HUES48 (cell line): ENCODE measurements at regions not wholly inside any gene's neighbourhood (a gene's known extent, or its start where the extent isn't known, plus 50 kb on each side); places are given as distances from the start of the nearest gene placed in this dataset.
"Not testable (repeated sequence)": the region's sequence is repeated elsewhere in the genome, so short reads cannot be mapped to it uniquely, and the experiment has no call there.

Source experiments
- H3K27ac ChIP-seq: one replicate; pipeline ENCODE4 v1.7.0; 2013; ENCODE audit warnings: low read depth, low read length, inconsistent platforms
- H3K27me3 ChIP-seq: 2 replicates; pipeline ENCODE4 v1.6.1; 2013; ENCODE audit warnings: mild to moderate bottlenecking, low read length; ENCODE audit not compliant: control insufficient read depth, insufficient read depth
- H3K36me3 ChIP-seq: 2 replicates; pipeline ENCODE4 v1.6.1; 2013; ENCODE audit warnings: low read length; ENCODE audit not compliant: control insufficient read depth, insufficient read depth
- H3K4me1 ChIP-seq: 2 replicates; pipeline ENCODE4 v1.6.1; 2013; ENCODE audit warnings: mild to moderate bottlenecking, low read length; ENCODE audit not compliant: control insufficient read depth, insufficient read depth
- H3K4me3 ChIP-seq: 2 replicates; pipeline ENCODE4 v1.5.1; 2013; ENCODE audit warnings: mild to moderate bottlenecking, low read depth, low read length
- H3K9ac ChIP-seq: 2 replicates; pipeline ENCODE4 v1.6.1; 2013; ENCODE audit warnings: mild to moderate bottlenecking, low read depth, low read length, moderate library complexity
- H3K9me3 ChIP-seq: 2 replicates; pipeline ENCODE4 v1.6.1; 2013; ENCODE audit warnings: low read length; ENCODE audit not compliant: control insufficient read depth, insufficient read depth

- Histone ChIP-seq H3K27me3 (no peaks in the 10 kb centered on the region), H3K9me3 (no peaks in the 10 kb centered on the region; the same call in 1 of the 2 replicates), H3K4me1 (no peaks in the 10 kb centered on the region), H3K4me3 (no peak overlapping the region), H3K36me3 (no peaks in the 10 kb centered on the region), H3K27ac (no peak overlapping the region), H3K9ac (no peak overlapping the region)
Observed at GRCh38 chr7:13724977-13725566, 264.4 kb downstream of the ETV1 start.

GRCh38 chr7:13725591-13725990, 263.9 kb downstream of the ETV1 start:
- Histone ChIP-seq H3K27ac (no peak overlapping the region), H3K9ac (no peak overlapping the region), H3K9me3 (no peaks in the 10 kb centered on the region; the same call in 1 of the 2 replicates), H3K36me3 (no peaks in the 10 kb centered on the region), H3K4me1 (no peaks in the 10 kb centered on the region), H3K4me3 (no peak overlapping the region), H3K27me3 (no peaks in the 10 kb centered on the region)

GRCh38 chr7:13727279-13727678, 262.2 kb downstream of the ETV1 start:
- Histone ChIP-seq H3K27me3 (no peaks in the 10 kb centered on the region), H3K9ac (no peak overlapping the region)

GRCh38 chr7:13727751-13728150, 261.7 kb downstream of the ETV1 start:
- no peak overlapping the region for H3K4me3 ChIP-seq
- no peak overlapping the region for H3K9ac ChIP-seq
- H3K9me3 ChIP-seq = no peaks in the 10 kb centered on the region; the same call in 1 of the 2 replicates
- H3K27ac ChIP-seq = no peak overlapping the region
- H3K4me1 ChIP-seq = no peaks in the 10 kb centered on the region
- no peaks in the 10 kb centered on the region for H3K36me3 ChIP-seq
- no peaks in the 10 kb centered on the region for H3K27me3 ChIP-seq

More at GRCh38 chr7:13727279-13727678, 262.2 kb downstream of the ETV1 start:
- no peaks in the 10 kb centered on the region; the same call in 1 of the 2 replicates for H3K9me3 ChIP-seq
- no peak overlapping the region for H3K27ac ChIP-seq
- no peaks in the 10 kb centered on the region for H3K4me1 ChIP-seq
- H3K36me3 ChIP-seq = no peaks in the 10 kb centered on the region
- no peak overlapping the region for H3K4me3 ChIP-seq

GRCh38 chr7:13728430-13728829, 261.0 kb downstream of the ETV1 start:
- H3K27ac ChIP-seq, H3K4me1 ChIP-seq, H3K36me3 ChIP-seq, H3K9ac ChIP-seq, H3K9me3 ChIP-seq, H3K27me3 ChIP-seq, H3K4me3 ChIP-seq: not testable (repeated sequence)

- Histone ChIP-seq H3K4me3 (no peak overlapping the region), H3K27ac (no peak overlapping the region), H3K27me3 (no peaks in the 10 kb centered on the region), H3K9me3 (no peaks in the 10 kb centered on the region; the same call in 1 of the 2 replicates), H3K9ac (no peak overlapping the region), H3K36me3 (no peaks in the 10 kb centered on the region), H3K4me1 (no peaks in the 10 kb centered on the region)
Observed at GRCh38 chr7:13731643-13732042, 257.8 kb downstream of the ETV1 start.

GRCh38 chr7:13737563-13737962, 251.9 kb downstream of the ETV1 start:
- no peak overlapping the region for H3K9ac ChIP-seq
- H3K27ac ChIP-seq = no peak overlapping the region
- H3K36me3 ChIP-seq = no peaks in the 10 kb centered on the region
- no peaks in the 10 kb centered on the region for H3K4me1 ChIP-seq
- H3K9me3 ChIP-seq = no peaks in the 10 kb centered on the region
- H3K4me3 ChIP-seq = no peak overlapping the region
- H3K27me3 ChIP-seq = no peaks in the 10 kb centered on the region

GRCh38 chr7:13742126-13742525, 247.3 kb downstream of the ETV1 start:
- no peaks in the 10 kb centered on the region for H3K36me3 ChIP-seq
- H3K4me1 ChIP-seq = peaks cover 17% of the 10 kb centered on the region
- H3K27me3 ChIP-seq = no peaks in the 10 kb centered on the region
- no peak overlapping the region for H3K27ac ChIP-seq
- no peak overlapping the region for H3K4me3 ChIP-seq
- H3K9ac ChIP-seq = no peak overlapping the region
- H3K9me3 ChIP-seq = no peaks in the 10 kb centered on the region

GRCh38 chr7:13742811-13743210, 246.7 kb downstream of the ETV1 start:
- H3K4me1 ChIP-seq = peaks cover 24% of the 10 kb centered on the region
- H3K27me3 ChIP-seq = no peaks in the 10 kb centered on the region
- no peaks in the 10 kb centered on the region for H3K9me3 ChIP-seq
- no peak overlapping the region for H3K4me3 ChIP-seq
- no peaks in the 10 kb centered on the region for H3K36me3 ChIP-seq
- no peak overlapping the region for H3K9ac ChIP-seq
- H3K27ac ChIP-seq = no peak overlapping the region

GRCh38 chr7:13743226-13743625, 246.2 kb downstream of the ETV1 start:
- Histone ChIP-seq H3K4me1 (peaks cover 28% of the 10 kb centered on the region), H3K9me3 (no peaks in the 10 kb centered on the region), H3K27me3 (no peaks in the 10 kb centered on the region), H3K36me3 (no peaks in the 10 kb centered on the region), H3K9ac (no peak overlapping the region), H3K4me3 (no peak overlapping the region), H3K27ac (no peak overlapping the region)

GRCh38 chr7:13745530-13745929, 243.9 kb downstream of the ETV1 start:
- Histone ChIP-seq H3K4me3 (no peak overlapping the region), H3K9me3 (no peaks in the 10 kb centered on the region), H3K9ac (no peak overlapping the region), H3K36me3 (no peaks in the 10 kb centered on the region), H3K4me1 (peaks cover 49% of the 10 kb centered on the region), H3K27ac (no peak overlapping the region), H3K27me3 (no peaks in the 10 kb centered on the region)
